WTC11 (cell line): ENCODE measurements at regions not wholly inside any gene's neighbourhood (a gene's known extent, or its start where the extent isn't known, plus 50 kb on each side); places are given as distances from the start of the nearest gene placed in this dataset.

ENCODE experiments used
- ATF3 ChIP-seq: sonication (generic); formaldehyde crosslinking; conservative IDR thresholded peaks from 2 replicates; pipeline ENCODE4 v1.8.1; 2022; ENCODE audit warnings: mild to moderate bottlenecking, missing genetic modification reagents
- ETV6 ChIP-seq: sonication (generic); formaldehyde crosslinking; IDR thresholded peaks from 2 replicates; pipeline ENCODE4 v1.8.1; 2022; ENCODE audit warnings: mild to moderate bottlenecking, missing genetic modification reagents
- JAZF1 ChIP-seq: fragments of 250-450 bp; sonication (Bioruptor Pico); IDR thresholded peaks from 2 replicates; pipeline ENCODE4 v1.9.0; 2021; ENCODE audit warnings: moderate library complexity, mild to moderate bottlenecking, inconsistent platforms
- MYBL2 ChIP-seq: sonication (generic); formaldehyde crosslinking; IDR thresholded peaks from 2 replicates; pipeline ENCODE4 v1.8.1; 2023; ENCODE audit warnings: mild to moderate bottlenecking, moderate library complexity, missing genetic modification reagents
- NFYB ChIP-seq: sonication (generic); formaldehyde crosslinking; conservative IDR thresholded peaks from 2 replicates; pipeline ENCODE4 v1.8.0; 2022; ENCODE audit warnings: low read depth, missing genetic modification reagents
- TP53 ChIP-seq: sonication (generic); formaldehyde crosslinking; IDR thresholded peaks from 2 replicates; pipeline ENCODE4 v1.8.1; 2023; ENCODE audit warnings: mild to moderate bottlenecking, missing genetic modification reagents
- ZNF121 ChIP-seq: sonication (generic); formaldehyde crosslinking; IDR thresholded peaks from 2 replicates; pipeline ENCODE4 v1.8.0; 2023; ENCODE audit warnings: missing genetic modification reagents
- ZNF138 ChIP-seq: sonication (generic); formaldehyde crosslinking; conservative IDR thresholded peaks from 2 replicates; pipeline ENCODE4 v1.8.1; 2022; ENCODE audit warnings: mild to moderate bottlenecking, moderate library complexity, missing genetic modification reagents
- TF ChIP-seq, protein P1 (sequence below): fragments of 200-600 bp; IDR thresholded peaks from 2 replicates; pipeline ENCODE4 v1.8.0; 2022; ENCODE audit warnings: antibody characterized with exemption
- TF ChIP-seq, protein P2 (sequence below): sonication (generic); formaldehyde crosslinking; IDR thresholded peaks from 2 replicates; pipeline ENCODE4 v1.8.0; 2022; ENCODE audit warnings: mild to moderate bottlenecking, missing genetic modification reagents
- TF ChIP-seq, protein P3 (sequence below): sonication (generic); formaldehyde crosslinking; IDR thresholded peaks from 2 replicates; pipeline ENCODE4 v1.8.1; 2022; ENCODE audit warnings: missing genetic modification reagents, borderline replicate concordance

DNA sequence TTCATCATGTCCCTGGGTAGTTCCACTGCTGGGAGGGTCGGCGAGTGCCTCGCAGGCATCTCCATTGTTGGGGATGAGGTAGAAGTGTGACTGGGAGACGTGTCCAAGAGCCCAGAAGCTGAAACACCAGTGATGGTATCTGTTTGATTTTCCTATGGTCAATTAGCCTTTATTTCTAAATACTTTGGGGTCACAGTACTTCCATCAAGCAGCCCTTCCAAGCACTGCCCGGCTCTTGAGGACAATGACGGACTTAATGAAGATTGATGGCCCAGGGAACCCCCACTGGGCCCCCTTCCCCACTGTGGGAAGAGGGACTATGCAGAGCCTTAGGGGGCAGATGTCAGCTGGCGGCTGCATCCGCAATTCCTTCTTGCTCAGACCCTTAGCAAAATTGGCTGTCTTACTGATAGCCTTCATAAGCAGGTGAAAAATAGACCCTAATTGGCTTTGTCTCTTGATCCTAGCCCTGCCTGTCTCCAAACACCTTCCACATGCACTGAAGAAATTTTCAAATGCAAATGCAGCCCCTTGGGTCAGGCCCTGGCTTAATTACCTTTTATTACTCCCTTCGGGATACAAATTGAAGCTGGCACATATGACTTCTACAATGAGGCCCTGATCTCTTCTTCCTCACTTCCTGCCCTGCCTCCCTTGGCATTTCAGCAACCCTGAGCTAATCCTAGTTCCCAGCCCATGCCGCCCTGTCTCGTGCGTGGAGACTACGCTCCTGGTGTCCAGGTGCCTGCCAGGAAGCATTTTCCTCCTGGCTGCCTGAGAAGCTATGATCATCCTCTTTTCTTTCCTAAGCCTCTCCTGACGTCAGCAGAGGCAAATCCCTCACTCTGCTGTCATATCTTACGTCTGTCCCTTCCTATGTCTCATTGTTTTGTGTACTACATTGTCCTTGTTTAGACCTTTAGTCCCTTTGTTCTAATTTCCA is 124.5 kb upstream of the GDF10 start:
- TF ChIP-seq, protein P1, sequence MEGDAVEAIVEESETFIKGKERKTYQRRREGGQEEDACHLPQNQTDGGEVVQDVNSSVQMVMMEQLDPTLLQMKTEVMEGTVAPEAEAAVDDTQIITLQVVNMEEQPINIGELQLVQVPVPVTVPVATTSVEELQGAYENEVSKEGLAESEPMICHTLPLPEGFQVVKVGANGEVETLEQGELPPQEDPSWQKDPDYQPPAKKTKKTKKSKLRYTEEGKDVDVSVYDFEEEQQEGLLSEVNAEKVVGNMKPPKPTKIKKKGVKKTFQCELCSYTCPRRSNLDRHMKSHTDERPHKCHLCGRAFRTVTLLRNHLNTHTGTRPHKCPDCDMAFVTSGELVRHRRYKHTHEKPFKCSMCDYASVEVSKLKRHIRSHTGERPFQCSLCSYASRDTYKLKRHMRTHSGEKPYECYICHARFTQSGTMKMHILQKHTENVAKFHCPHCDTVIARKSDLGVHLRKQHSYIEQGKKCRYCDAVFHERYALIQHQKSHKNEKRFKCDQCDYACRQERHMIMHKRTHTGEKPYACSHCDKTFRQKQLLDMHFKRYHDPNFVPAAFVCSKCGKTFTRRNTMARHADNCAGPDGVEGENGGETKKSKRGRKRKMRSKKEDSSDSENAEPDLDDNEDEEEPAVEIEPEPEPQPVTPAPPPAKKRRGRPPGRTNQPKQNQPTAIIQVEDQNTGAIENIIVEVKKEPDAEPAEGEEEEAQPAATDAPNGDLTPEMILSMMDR, result no peak
- TF ChIP-seq, protein P2, sequence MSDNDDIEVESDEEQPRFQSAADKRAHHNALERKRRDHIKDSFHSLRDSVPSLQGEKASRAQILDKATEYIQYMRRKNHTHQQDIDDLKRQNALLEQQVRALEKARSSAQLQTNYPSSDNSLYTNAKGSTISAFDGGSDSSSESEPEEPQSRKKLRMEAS (CRISPR knock-in tag), result no peak
- TF ChIP-seq ATF3 (no peak), NFYB (no peak), TP53 (CRISPR knock-in tag) (no peak), MYBL2 (CRISPR knock-in tag) (no peak), ZNF121 (no peak), ZNF138 (CRISPR knock-in tag) (no peak), JAZF1 (CRISPR knock-in tag) (no peak), ETV6 (CRISPR knock-in tag) (no peak)
- TF ChIP-seq, protein P3, sequence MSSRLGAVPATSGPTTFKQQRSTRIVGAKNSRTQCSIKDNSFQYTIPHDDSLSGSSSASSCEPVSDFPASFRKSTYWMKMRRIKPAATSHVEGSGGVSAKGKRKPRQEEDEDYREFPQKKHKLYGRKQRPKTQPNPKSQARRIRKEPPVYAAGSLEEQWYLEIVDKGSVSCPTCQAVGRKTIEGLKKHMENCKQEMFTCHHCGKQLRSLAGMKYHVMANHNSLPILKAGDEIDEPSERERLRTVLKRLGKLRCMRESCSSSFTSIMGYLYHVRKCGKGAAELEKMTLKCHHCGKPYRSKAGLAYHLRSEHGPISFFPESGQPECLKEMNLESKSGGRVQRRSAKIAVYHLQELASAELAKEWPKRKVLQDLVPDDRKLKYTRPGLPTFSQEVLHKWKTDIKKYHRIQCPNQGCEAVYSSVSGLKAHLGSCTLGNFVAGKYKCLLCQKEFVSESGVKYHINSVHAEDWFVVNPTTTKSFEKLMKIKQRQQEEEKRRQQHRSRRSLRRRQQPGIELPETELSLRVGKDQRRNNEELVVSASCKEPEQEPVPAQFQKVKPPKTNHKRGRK (CRISPR knock-in tag), result no peak
